Epithelial cell of esophagus (primary cell): ENCODE measurements at regions not wholly inside any gene's neighbourhood (a gene's known extent, or its start where the extent isn't known, plus 50 kb on each side); places are given as distances from the start of the nearest gene placed in this dataset.

Experiments used
- DNase-seq: peaks from one replicate; pipeline ENCODE4 v3.0.0; 2010; ENCODE audit warnings: low read depth
- H3K4me3 ChIP-seq: 2 replicates; pipeline ENCODE4 v1.5.1; 2011; ENCODE audit warnings: mild to moderate bottlenecking, low read length, control low read depth
- CTCF ChIP-seq: IDR thresholded peaks from 2 replicates; pipeline ENCODE4 v1.5.1; 2011; ENCODE audit warnings: low read depth, mild to moderate bottlenecking, low read length, control low read depth, inconsistent platforms; ENCODE audit not compliant: insufficient read depth; ENCODE audit errors: missing control alignments

GRCh38 chr15:91694131-91694830 lies 159.2 kb upstream of the SLCO3A1 start:
- DNase-seq, result no peak
- no peak overlapping the region for H3K4me3 ChIP-seq
- TF ChIP-seq CTCF, result no peak

DNA sequence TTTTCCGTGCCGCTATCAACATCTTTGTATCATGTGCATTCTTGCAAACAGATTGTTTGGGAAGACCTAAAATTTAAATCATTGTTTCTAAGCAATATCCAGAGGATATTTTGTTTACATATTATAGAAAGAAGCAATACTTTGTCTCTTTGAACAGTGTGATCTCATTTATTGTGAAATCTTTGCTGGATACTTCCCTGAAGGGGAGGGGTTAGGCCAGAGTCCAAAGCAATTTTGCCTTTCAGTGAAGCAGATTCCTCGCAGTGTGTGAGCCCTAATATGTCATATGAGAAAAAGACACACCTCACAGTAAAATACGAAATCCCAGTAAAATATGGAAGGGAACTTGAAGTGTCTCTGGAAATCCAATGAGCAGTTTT lies 158.7 kb upstream of the SLCO3A1 start:
- peak; percentile 74 for DNase-seq
- no peak for TF ChIP-seq CTCF

GRCh38 chr15:91695799-91696198 lies 157.7 kb upstream of the SLCO3A1 start:
- no peak for DNase-seq
- H3K4me3 ChIP-seq, result no peak overlapping the region
- TF ChIP-seq CTCF, result no peak

More for the DNA sequence above, 158.7 kb upstream of the SLCO3A1 start:
- no peak overlapping the region for H3K4me3 ChIP-seq

GRCh38 chr15:91696981-91697380 lies 156.5 kb upstream of the SLCO3A1 start:
- DNase-seq, result no peak
- H3K4me3 ChIP-seq, result no peak overlapping the region
- no peak for TF ChIP-seq CTCF

GRCh38 chr15:91698241-91698640 lies 155.3 kb upstream of the SLCO3A1 start:
- no peak for TF ChIP-seq CTCF
- H3K4me3 ChIP-seq, result no peak overlapping the region
- DNase-seq, result no peak

DNA sequence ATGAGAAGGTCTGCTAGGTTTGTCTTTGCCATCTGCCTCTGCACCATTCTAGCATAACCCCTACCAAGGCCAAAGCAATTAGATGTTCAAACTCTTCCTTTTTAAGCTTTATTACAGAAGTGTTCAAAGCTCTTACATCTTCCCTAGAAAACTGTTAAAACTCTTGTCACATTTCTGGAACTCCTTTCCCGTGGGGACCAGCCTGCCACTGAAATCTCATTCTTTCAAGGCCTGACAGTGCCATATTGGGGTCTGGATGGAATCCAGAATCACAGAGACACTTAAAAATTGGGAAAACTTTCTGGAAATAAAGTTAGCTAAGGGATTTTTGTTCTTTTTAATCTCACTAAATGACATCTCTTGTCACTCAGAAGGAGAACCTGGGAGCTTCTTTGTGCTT lies 153.8 kb upstream of the SLCO3A1 start:
- H3K4me3 ChIP-seq, result no peak overlapping the region
- DNase-seq, result no peak
- no peak for TF ChIP-seq CTCF

DNA sequence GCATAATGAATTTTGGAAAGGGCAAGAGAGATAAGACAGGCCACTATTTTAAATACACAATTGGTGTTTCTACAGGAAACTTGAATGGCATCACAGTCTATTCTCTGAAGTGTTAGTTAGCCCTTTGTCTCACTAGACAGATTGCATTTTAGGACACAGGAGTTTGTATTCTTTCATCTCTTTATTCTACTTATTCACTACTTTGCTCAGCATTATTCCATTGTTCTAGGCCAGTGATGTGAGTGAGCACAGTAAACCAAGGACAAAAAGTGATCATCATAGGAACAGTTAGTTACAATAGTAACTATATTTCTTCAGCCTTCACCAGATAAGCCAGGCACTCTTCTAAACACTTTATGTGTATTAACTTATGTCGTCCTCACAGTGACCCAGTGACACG lies 150.2 kb upstream of the SLCO3A1 start:
- no peak for TF ChIP-seq CTCF
- H3K4me3 ChIP-seq, result no peak overlapping the region
- DNase-seq, result no peak
